Activated naive CD4-positive, alpha-beta T cell treated with anti-CD3 and anti-CD28 coated beads, Interleukin-2, amount 50 U/mL, for 24 hours (primary cell): ENCODE measurements at regions not wholly inside any gene's neighbourhood (a gene's known extent, or its start where the extent isn't known, plus 50 kb on each side); places are given as distances from the start of the nearest gene placed in this dataset.

Source experiments
- H3K27ac Mint-ChIP-seq: one replicate; pipeline ENCODE4 v1.8.0; 2021; ENCODE audit warnings: mild to moderate bottlenecking, mixed read lengths
- H3K27me3 Mint-ChIP-seq: one replicate; pipeline ENCODE4 v1.8.0; 2021; ENCODE audit warnings: mixed read lengths
- H3K36me3 Mint-ChIP-seq: one replicate; pipeline ENCODE4 v1.8.0; 2021; ENCODE audit warnings: mixed read lengths
- H3K4me1 Mint-ChIP-seq: one replicate; pipeline ENCODE4 v1.8.0; 2021; ENCODE audit warnings: mixed read lengths
- H3K4me3 Mint-ChIP-seq: one replicate; pipeline ENCODE4 v1.8.0; 2021; ENCODE audit warnings: mild to moderate bottlenecking, mixed read lengths
- H3K9me3 Mint-ChIP-seq: one replicate; pipeline ENCODE4 v1.8.0; 2021; ENCODE audit warnings: mixed read lengths

DNA sequence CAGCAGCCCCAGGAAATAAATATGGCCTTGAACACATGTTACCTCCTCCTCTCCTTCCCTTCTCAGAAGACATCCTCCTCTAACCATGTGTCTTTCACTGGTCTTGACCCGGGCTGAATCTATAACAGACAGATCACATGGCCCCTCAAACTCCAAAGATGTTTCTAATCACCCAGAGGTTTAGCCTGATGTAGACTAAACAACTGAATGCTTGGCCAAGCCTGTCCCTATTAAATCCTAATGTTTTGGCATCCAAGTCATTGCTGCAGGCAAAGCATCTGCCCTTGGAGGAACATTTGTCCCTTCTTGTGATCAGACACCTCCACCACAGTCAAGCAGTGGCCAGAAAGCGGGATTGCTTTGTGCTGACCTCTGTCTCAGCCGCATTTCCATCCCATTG lies 65.5 kb downstream of the ANKRD60 start:
- Mint-ChIP-seq H3K4me3 (no peak overlapping the region), H3K27ac (no peak overlapping the region), H3K9me3 (no peaks in the 10 kb centered on the region), H3K27me3 (no peaks in the 10 kb centered on the region), H3K4me1 (no peaks in the 10 kb centered on the region), H3K36me3 (no peaks in the 10 kb centered on the region)

DNA sequence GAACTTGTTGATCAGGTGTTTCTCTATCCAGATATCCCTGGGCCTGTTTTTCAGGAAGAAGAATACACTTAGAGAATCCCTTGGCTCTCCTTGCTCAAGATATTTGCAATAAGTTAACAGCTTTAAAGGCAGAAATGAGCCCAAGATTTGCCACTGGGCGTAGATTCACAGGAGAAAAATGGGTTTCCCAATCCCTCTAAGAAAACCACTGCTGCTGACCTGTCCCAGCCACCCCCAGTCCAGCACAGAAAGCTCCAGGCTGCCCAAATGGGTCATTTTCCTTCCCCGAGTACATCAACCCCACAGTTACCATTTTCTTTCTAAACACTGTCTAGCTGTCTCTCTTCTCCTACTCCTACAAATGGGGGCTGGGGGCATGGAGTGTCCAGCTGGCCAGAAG lies 67.3 kb downstream of the ANKRD60 start:
- no peak overlapping the region for H3K4me3 Mint-ChIP-seq
- no peaks in the 10 kb centered on the region for H3K9me3 Mint-ChIP-seq
- H3K36me3 Mint-ChIP-seq: no peaks in the 10 kb centered on the region
- no peaks in the 10 kb centered on the region for H3K4me1 Mint-ChIP-seq
- H3K27ac Mint-ChIP-seq: no peak overlapping the region
- H3K27me3 Mint-ChIP-seq: no peaks in the 10 kb centered on the region

DNA sequence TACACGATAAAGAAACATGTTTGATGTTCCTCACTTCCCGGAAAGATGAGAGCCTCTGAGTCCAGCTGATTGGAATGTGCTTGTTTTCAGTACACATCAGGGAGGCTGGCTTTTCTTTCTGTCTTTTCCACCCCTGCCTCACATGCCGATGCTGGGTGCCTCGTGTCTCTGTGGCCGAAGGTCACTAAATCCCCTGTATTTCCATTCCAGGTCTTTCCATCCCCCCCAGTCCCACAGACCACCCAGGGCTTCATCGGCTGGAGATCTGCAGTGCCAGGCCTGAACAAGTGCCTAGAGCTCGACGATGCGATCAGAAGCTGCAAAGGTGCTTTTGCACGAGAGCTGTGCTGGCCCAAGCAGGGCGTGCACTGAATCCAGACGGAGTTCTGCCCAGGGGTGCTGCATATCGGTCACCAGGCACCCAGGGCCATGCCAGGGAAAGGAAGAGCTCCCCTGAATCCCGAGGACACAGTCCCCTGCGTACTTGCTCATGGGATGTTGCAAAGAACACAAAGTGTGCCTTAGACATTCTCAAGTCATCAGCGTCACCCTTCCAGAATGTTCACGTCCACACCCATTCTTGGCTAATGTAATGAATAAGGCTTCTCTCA lies 67.9 kb downstream of the ANKRD60 start:
- H3K9me3 Mint-ChIP-seq: no peaks in the 10 kb centered on the region
- no peak overlapping the region for H3K27ac Mint-ChIP-seq
- H3K4me1 Mint-ChIP-seq: no peaks in the 10 kb centered on the region
- H3K36me3 Mint-ChIP-seq: no peaks in the 10 kb centered on the region
- H3K27me3 Mint-ChIP-seq: no peaks in the 10 kb centered on the region
- no peak overlapping the region for H3K4me3 Mint-ChIP-seq

DNA sequence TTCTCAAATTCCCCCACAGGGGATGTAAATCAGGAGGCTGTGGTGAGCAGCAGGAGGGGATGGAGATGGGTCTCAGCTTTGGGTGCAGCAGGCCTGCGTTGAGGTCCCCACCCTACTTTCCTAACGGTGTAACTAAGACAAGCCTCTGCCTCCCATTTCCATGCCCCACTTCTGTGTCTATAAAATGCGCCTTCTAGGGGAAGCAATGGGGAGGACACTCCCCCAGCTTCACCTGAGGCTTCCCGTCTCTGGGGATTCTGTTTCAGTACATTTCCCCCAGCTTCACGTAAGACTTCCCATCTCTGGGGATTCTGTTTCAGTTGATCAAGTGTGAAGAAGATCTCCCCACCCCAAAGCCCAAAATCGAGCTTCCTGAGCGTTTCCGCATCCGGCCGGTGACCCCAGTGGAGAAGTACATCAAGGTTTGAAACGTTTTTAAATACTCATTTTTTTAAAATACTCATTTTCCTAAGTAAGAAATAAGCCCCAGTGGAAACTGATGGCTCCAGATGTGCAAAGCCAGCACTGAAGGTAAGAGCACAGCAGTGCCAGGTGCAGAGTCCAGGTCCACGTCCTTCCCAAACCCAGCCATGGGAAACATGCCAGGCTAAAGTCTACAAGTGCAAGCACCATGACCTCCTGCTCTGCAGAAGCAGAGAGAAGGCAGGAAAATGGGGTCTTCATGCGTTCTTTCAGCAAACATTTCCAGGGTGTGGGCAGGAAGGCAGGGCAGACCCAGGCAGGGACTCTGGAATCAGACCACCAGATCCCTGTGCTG lies 73.1 kb downstream of the ANKRD60 start:
- peaks cover 5% of the 10 kb centered on the region for H3K27me3 Mint-ChIP-seq
- no peak overlapping the region for H3K4me3 Mint-ChIP-seq
- H3K27ac Mint-ChIP-seq: no peak overlapping the region
- no peaks in the 10 kb centered on the region for H3K9me3 Mint-ChIP-seq
- no peaks in the 10 kb centered on the region for H3K36me3 Mint-ChIP-seq
- no peaks in the 10 kb centered on the region for H3K4me1 Mint-ChIP-seq

DNA sequence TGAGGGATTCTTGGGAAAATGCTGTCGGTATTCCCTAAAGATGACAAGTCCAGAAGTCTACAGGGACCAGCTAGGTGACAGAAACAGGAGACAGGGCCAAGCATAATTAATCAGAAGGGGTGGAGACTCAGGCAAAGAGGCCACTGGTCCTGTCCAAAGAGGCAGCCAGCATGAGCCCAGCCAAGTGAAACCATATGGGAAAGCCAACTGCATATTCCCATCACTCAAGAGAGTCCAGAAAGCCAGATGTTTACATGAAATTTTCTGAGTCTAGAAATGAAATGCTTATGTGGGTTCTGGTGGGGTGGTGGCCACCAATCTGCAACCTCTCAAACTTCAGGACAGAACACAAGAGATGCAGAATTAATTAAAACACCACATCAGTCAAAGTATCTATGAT lies 74.3 kb downstream of the ANKRD60 start:
- H3K27ac Mint-ChIP-seq: no peak overlapping the region
- peaks cover 16% of the 10 kb centered on the region for H3K27me3 Mint-ChIP-seq
- no peaks in the 10 kb centered on the region for H3K9me3 Mint-ChIP-seq
- no peaks in the 10 kb centered on the region for H3K4me1 Mint-ChIP-seq
- no peaks in the 10 kb centered on the region for H3K36me3 Mint-ChIP-seq
- H3K4me3 Mint-ChIP-seq: no peak overlapping the region

DNA sequence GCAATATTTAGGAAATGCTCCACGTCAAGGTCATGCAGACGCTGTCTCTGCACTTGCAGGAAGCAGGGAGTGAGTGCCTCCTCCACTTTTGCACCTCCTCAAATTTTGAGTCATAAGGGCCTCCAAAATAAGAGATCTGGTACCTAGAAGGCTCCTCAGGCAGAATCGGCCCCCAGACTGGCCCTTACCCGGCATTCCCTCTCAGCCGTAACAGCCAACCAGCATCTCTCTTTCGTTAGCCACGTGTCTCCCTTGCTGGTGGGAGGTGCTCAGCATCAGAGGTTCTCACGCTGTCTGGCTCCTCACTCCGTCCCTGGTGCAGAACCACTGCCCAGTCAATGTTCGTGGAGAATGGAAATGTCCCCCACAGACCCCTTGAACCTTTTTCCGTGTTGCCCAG lies 75.3 kb downstream of the ANKRD60 start:
- Mint-ChIP-seq H3K27ac (no peak overlapping the region), H3K4me1 (no peaks in the 10 kb centered on the region), H3K36me3 (no peaks in the 10 kb centered on the region), H3K27me3 (peaks cover 24% of the 10 kb centered on the region), H3K9me3 (no peaks in the 10 kb centered on the region), H3K4me3 (no peak overlapping the region)

DNA sequence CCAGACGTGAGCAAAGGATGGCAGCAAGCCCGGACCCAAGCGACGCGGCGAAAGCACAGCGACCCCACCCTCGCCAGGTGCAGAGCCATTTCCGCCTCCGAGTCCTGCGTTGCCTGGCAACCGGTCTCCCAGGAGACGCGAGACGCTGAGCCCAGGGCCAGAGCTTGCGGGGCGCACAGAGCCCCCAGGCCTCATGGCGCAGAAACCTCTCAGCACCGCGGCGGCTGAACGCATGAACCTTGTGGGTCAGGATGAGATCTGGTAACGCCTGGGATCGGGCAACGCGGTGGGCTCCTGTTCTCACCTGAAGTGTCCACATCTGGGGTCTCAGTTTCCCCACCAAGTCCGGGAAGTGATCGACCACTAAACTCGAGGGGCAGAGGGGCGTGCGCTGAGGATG lies 77.7 kb downstream of the ANKRD60 start:
- Mint-ChIP-seq H3K4me1 (no peaks in the 10 kb centered on the region), H3K4me3 (no peak overlapping the region), H3K27ac (no peak overlapping the region), H3K27me3 (peaks cover 32% of the 10 kb centered on the region), H3K36me3 (no peaks in the 10 kb centered on the region), H3K9me3 (no peaks in the 10 kb centered on the region)

DNA sequence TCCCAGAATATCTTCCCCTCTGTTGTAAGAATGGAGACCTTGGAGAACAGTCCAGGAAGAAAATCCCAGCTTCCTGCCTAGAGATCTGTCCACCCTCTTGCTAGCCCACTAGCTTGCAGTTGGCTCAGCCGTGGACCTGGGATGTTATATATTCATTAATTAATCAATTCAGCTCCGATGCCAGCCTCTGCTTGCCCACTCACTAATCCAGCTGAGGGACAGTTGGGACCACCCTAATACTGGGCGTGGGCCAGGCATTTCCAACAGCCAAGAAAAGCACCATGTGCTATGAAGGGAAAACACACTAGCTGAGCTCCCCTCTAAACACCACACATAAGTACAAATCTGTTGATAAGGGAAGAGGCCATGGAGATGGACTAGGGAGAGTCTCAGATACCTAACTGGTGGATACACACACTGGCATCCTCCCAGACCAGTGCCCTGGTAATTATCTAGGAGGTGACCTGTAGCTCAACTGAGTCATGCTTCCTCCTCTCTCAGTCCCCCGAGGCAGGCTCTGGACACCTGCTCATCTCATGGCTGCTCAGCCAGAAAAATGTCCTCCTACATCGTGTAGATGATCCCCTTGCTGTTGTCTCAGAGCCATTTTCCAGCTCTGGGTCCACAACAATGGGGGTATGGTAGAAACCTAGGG lies 78.9 kb downstream of the ANKRD60 start:
- H3K4me1 Mint-ChIP-seq: no peaks in the 10 kb centered on the region
- H3K27me3 Mint-ChIP-seq: peaks cover 33% of the 10 kb centered on the region

DNA sequence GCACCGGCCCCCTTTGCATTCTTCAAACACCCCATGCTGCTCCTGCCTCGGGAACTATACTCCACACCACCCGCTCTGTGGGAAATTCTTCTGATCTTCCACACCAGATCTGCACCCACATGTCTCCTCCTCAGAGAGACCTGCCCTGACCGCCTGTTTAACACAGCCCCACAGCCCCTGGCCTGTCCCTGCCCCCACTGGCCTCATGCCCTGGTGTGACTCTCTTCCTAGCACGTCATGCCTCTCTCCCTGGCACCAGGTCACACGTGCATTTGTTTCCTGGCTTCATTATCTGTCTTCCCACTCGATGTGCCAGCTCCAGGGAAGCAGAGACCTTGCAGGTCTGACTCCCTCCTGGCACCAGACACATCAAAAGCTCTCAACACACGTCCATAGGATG lies 79.6 kb downstream of the ANKRD60 start:
- Mint-ChIP-seq H3K4me1 (no peaks in the 10 kb centered on the region), H3K36me3 (no peaks in the 10 kb centered on the region), H3K27ac (no peak overlapping the region), H3K9me3 (no peaks in the 10 kb centered on the region), H3K4me3 (no peak overlapping the region), H3K27me3 (peaks cover 33% of the 10 kb centered on the region)

More for the DNA sequence above, 78.9 kb downstream of the ANKRD60 start:
- Mint-ChIP-seq H3K27ac (no peak overlapping the region), H3K4me3 (no peak overlapping the region), H3K36me3 (no peaks in the 10 kb centered on the region), H3K9me3 (no peaks in the 10 kb centered on the region)

DNA sequence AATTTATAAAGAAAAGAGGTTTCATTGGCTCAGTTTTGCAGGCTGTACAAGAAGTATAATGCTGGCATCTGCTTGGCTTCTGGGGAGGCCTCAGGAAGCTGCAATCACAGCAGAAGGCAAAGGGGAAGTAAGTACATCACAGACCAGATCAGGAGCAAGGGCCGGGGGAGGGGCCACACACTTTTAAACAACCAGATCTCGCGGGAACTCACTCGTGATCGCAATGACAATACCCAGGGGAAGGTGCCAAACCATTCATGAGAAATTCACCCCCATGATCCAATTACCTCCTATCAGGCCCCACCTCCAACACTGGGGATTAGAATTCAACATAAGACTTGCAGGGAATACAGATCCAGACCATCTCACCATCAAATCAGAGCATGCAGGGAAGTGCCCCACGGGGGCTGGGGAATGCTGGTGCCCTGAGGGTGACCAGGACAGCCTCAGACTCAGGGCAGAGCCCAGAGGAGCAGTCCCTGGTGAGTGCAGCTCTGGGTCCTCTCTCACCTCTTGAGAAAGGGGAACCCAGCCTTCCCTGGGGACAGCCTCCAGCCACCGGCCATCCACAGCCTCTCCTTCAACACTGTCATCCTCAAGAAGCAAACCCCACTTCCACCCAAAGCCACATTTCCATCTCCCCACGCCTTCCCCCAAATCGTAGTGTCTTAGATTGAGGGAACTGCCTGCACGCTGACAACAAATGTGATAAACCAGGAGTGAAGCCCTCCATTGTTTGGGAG lies 80.7 kb downstream of the ANKRD60 start:
- no peaks in the 10 kb centered on the region for H3K4me1 Mint-ChIP-seq
- H3K4me3 Mint-ChIP-seq: no peak overlapping the region
- H3K9me3 Mint-ChIP-seq: no peaks in the 10 kb centered on the region
- no peaks in the 10 kb centered on the region for H3K36me3 Mint-ChIP-seq
- H3K27ac Mint-ChIP-seq: no peak overlapping the region
- peaks cover 32% of the 10 kb centered on the region for H3K27me3 Mint-ChIP-seq

DNA sequence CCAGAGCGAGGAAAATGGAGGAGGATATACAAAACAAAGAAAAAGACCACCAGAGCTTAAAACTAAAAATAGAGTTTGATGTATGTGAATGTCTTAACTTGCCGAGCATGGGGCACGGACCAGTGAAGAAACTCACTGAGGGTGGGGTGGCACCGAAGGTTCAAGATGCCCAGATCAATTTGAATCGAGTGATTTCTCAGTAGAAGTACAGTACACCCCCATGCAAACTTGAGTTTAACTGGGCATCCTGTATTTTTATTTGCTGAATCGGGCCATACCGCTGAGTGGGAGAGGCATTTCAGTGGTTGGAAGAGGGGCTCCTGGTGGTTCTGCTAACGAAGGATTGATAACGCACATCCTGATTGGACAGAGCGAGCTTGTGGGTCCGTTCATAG lies 81.7 kb downstream of the ANKRD60 start:
- Mint-ChIP-seq H3K4me3 (no peak overlapping the region), H3K27ac (no peak overlapping the region), H3K36me3 (no peaks in the 10 kb centered on the region), H3K4me1 (no peaks in the 10 kb centered on the region), H3K27me3 (peaks cover 30% of the 10 kb centered on the region), H3K9me3 (no peaks in the 10 kb centered on the region)

DNA sequence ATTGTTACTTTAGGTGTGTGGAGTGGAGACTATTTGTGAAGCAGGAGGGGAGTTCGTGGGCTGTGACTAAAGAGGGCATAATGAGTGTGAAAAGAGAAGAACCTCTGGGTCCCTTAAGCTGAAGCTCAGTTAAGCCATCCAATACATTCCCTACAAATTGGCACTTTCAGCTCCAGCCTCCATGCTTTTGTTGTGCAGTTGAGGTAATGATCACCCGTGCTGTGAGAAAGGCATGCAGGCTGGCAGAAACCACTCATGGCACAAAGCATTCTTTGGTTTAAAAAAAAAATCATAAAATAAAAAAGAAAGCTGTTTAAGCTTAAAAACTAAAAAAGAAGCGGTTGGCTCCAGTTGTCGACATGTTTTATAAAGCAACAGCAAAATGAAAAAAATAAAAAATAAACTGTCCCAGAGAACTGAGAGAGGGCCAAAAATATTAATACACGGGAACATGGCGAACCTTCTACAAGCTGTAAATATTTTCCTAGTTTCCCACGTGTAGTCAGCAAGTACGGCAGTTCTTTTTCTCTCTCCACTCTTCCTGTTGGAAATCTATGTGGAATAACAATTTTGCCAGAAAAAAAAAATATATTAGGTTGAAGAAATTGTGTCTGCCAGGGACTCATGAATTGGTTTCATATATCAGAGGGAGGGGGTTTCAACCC lies 82.2 kb downstream of the ANKRD60 start:
- no peak overlapping the region for H3K4me3 Mint-ChIP-seq
- H3K27ac Mint-ChIP-seq: peak overlapping the region; percentile 7
- H3K4me1 Mint-ChIP-seq: no peaks in the 10 kb centered on the region
- peaks cover 30% of the 10 kb centered on the region for H3K27me3 Mint-ChIP-seq
- H3K36me3 Mint-ChIP-seq: no peaks in the 10 kb centered on the region
- H3K9me3 Mint-ChIP-seq: no peaks in the 10 kb centered on the region

DNA sequence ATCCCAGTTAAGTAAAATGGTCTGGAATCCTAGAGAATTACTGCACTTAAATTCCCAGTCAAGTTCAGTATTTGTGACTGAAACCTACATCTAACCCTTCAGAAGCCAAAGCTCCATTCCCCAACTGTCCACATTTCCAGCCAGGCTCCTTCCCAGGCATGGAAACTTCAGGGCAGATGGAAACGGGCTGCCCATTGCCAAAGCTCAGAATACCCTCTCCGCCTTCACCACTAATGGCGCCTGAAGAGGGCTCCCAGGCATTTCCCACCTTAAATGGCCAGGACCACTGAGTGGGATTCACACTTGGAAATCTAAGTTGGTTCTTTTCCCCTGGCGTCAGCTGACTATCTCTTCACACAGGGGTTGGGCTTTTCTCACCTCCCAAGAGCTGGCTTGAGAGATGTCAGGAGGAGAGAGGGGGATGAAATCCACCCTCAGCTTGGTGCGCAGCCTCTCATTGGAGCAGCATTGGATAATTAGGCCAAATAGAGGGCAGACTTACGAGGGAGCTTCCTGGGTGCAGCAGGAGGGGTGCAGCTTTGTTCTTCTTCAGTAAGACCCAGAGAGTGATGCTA lies 82.9 kb downstream of the ANKRD60 start:
- H3K9me3 Mint-ChIP-seq: no peaks in the 10 kb centered on the region
- H3K27me3 Mint-ChIP-seq: peaks cover 31% of the 10 kb centered on the region
- H3K27ac Mint-ChIP-seq: peak overlapping the region; percentile 7
- H3K4me1 Mint-ChIP-seq: no peaks in the 10 kb centered on the region
- no peaks in the 10 kb centered on the region for H3K36me3 Mint-ChIP-seq
- H3K4me3 Mint-ChIP-seq: no peak overlapping the region

DNA sequence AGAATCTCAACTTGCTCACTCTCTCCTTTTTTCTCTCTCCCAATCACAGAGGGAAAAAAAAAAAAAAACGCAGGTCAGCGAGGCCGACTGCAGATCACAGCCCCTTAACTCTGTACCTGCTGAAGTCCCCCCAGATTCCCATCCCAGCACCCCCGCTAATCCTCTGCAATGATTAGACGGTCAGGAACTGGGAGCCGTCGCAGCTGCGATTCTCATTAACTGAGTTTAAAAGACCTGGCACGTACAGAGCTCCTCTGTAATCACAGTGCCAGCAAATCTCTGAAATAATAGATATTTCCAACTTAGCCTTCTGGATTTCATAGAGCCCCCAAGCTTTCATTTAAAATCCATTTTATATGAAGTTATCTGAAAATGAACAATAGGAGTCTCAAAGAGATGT lies 84.4 kb downstream of the ANKRD60 start:
- H3K4me1 Mint-ChIP-seq: no peaks in the 10 kb centered on the region
- H3K4me3 Mint-ChIP-seq: no peak overlapping the region
- peaks cover 19% of the 10 kb centered on the region for H3K27me3 Mint-ChIP-seq
- no peaks in the 10 kb centered on the region for H3K36me3 Mint-ChIP-seq
- H3K9me3 Mint-ChIP-seq: no peaks in the 10 kb centered on the region
- no peak overlapping the region for H3K27ac Mint-ChIP-seq

DNA sequence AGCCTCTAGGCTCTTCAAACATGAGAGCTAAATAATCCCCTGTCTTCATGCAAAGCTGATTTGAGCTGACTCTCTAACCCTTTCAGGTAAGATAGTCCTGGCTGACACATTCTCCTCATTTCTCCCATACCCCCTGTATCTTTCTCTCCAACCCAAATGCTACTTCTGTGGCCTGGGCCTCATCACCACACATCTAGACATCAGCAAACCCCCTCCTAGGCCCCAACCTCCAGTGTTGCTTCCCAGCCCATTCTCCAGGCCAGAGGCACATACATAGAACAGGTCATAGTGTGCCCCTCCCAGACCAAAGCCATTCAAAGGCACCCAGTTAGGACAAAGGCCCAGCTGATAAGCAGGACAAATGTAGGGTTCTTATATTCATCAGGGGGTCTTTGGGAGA lies 84.9 kb downstream of the ANKRD60 start:
- Mint-ChIP-seq H3K27ac (no peak overlapping the region), H3K9me3 (no peaks in the 10 kb centered on the region), H3K4me3 (no peak overlapping the region), H3K4me1 (no peaks in the 10 kb centered on the region), H3K27me3 (peaks cover 13% of the 10 kb centered on the region), H3K36me3 (no peaks in the 10 kb centered on the region)
